Duodenal mucosa (tissue), 2 donors: ENCODE measurements at regions not wholly inside any gene's neighbourhood (a gene's known extent, or its start where the extent isn't known, plus 50 kb on each side); places are given as distances from the start of the nearest gene placed in this dataset.
"Not testable (repeated sequence)": the region's sequence is repeated elsewhere in the genome, so short reads cannot be mapped to it uniquely, and the experiment has no call there.

Experiments used
- H3K27ac ChIP-seq: one replicate; pipeline ENCODE4 v1.7.0; 2013; ENCODE audit warnings: low read depth, low read length
- H3K27me3 ChIP-seq, 2 donors: one replicate each; pipeline ENCODE4 v1.7.0; 2013; ENCODE audit warnings: low read length in 2 of 2, control low read depth in 1 of 2; ENCODE audit not compliant: insufficient read depth in 2 of 2, control insufficient read depth in 1 of 2
- H3K36me3 ChIP-seq, 2 donors: one replicate each; pipeline ENCODE4 v1.7.0; 2013; ENCODE audit warnings: low read length in 2 of 2, control low read depth in 1 of 2; ENCODE audit not compliant: insufficient read depth in 2 of 2, control insufficient read depth in 1 of 2
- H3K4me1 ChIP-seq, 2 donors: one replicate each; pipeline ENCODE4 v1.7.0; 2013; ENCODE audit warnings: low read length in 2 of 2, control low read depth in 1 of 2; ENCODE audit not compliant: insufficient read depth in 2 of 2, control insufficient read depth in 1 of 2
- H3K4me3 ChIP-seq, 2 donors: one replicate each; pipeline ENCODE4 v1.7.0; 2013; ENCODE audit warnings: low read length in 2 of 2, low read depth in 1 of 2
- H3K9ac ChIP-seq, 2 donors: one replicate each; pipeline ENCODE4 v1.7.0; 2013; ENCODE audit warnings: low read length in 2 of 2, low read depth in 1 of 2
- H3K9me3 ChIP-seq, 2 donors: one replicate each; pipeline ENCODE4 v1.7.0; 2013; ENCODE audit warnings: low read length in 2 of 2, control low read depth in 1 of 2; ENCODE audit not compliant: control insufficient read depth in 1 of 2

DNA sequence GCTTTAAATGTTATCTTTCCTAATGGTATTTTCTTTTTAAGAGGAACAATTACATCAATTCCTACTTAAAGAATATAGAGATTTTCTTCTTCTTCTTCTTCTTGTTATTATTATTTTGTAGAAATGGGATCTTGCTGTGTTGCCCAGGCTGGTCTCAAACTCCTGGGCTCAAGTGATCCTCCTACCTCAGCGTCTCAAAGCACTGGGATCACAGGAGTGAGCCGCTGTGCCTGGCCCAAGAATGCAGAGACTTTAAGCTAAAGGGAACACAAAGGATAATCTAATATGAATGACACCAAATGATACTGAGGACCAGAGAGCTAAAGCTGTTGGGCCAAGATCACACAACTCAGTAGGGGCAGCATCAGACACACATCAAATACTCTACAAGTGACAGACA, 87.4 kb upstream of the FOXQ1 start:
- no peak overlapping the region for H3K4me3 ChIP-seq
- no peaks in the 10 kb centered on the region for H3K9me3 ChIP-seq
- peaks cover 0 to 4% of the 10 kb centered on the region in 2 donors for H3K4me1 ChIP-seq
- no peaks in the 10 kb centered on the region for H3K36me3 ChIP-seq
- H3K9ac ChIP-seq: no peak overlapping the region
- no peaks in the 10 kb centered on the region for H3K27me3 ChIP-seq
- H3K27ac ChIP-seq: no peak overlapping the region

DNA sequence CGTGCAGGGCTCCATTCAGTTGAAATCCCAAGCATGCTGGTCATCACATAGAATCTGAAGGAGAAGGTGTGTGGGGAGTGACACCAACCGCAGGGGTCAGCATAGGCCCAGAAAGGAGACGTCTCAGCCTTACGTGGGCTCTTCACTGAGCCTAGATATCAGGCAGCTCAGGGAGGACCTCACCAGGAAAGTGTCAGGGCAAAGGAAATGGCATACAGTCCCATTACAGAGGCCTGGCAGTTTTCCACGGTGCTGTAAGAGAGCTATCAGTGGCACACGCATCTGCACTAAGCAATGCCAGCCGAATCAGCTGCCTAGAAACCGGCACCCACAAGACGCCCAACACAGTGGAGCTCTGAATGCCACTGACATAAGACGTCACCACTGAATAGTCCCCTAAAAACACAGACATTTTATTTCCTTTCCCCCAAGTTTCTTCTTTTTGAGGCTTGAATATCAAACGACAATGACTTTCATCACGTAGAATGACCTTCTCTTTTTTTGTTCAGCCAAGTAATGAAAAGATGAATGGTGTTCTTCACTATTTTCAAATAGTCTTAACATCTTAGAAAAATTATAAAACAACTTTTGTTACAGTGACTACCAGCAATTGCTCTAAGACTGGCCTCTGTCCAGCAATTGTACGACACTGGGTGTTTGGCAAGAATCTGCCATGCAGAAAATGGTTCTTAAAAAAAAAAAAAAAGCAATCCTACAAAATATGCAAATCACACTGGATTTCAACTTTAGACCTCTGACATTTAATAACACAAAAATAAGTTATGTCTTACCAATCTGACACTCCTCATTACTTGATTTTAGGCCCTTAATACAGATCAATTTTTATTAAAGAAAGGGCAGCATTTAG, 88.9 kb upstream of the FOXQ1 start:
- Histone ChIP-seq H3K4me3 (no peak overlapping the region), H3K4me1 (peaks cover 0 to 2% of the 10 kb centered on the region in 2 donors), H3K9me3 (no peaks in the 10 kb centered on the region), H3K36me3 (no peaks in the 10 kb centered on the region), H3K27ac (no peak overlapping the region), H3K9ac (no peak overlapping the region), H3K27me3 (no peaks in the 10 kb centered on the region)

DNA sequence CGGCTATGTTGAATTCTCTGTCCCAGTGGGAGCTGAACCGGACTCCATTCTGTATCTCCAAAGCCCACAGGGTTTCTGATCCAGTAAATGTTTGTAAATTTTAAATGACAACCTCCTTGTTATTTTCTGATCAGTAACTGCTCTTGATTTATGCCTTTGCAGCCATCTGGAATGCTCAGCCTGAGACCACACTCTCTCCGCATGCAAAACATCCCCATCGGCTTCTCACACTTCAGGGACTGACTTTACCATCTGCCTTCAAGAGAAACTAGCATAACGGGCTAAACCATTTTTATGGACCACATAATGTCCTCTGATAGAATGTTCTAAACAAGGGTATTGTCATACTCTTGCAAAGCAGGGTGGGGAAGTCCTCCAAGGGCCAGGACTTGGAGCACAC, 94.5 kb upstream of the FOXQ1 start:
- H3K9me3 ChIP-seq: no peaks in the 10 kb centered on the region
- no peak overlapping the region for H3K9ac ChIP-seq
- no peaks in the 10 kb centered on the region for H3K27me3 ChIP-seq
- no peaks in the 10 kb centered on the region for H3K4me1 ChIP-seq
- H3K36me3 ChIP-seq: no peaks in the 10 kb centered on the region
- H3K27ac ChIP-seq: no peak overlapping the region
- no peak overlapping the region for H3K4me3 ChIP-seq

DNA sequence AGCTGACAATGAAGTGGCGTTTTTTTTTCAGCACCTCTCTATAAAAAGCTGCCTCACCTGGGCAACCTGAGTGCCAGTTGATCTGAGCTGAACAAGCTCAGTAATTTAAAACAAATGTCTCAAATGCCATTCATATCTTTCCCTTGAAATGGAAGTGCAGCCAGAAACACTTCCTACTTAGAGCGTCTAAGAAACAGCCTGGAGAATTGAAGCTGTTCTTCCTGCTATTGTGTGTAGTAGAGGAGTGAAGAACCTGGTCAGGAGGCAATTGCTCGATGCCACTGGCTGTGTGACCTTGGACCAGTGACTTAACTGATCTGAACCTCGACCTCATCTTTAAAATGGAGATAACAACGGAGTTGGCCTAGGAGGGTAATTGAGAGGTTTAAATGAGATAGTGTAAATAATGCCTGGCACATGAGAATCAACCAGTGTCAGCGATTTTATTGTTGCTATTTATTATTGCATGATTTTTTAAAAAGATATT, 95.4 kb upstream of the FOXQ1 start:
- no peak overlapping the region for H3K4me3 ChIP-seq
- H3K27ac ChIP-seq: no peak overlapping the region
- no peak overlapping the region for H3K9ac ChIP-seq
- no peaks in the 10 kb centered on the region for H3K4me1 ChIP-seq
- no peaks in the 10 kb centered on the region for H3K9me3 ChIP-seq
- H3K36me3 ChIP-seq: no peaks in the 10 kb centered on the region
- no peaks in the 10 kb centered on the region for H3K27me3 ChIP-seq

DNA sequence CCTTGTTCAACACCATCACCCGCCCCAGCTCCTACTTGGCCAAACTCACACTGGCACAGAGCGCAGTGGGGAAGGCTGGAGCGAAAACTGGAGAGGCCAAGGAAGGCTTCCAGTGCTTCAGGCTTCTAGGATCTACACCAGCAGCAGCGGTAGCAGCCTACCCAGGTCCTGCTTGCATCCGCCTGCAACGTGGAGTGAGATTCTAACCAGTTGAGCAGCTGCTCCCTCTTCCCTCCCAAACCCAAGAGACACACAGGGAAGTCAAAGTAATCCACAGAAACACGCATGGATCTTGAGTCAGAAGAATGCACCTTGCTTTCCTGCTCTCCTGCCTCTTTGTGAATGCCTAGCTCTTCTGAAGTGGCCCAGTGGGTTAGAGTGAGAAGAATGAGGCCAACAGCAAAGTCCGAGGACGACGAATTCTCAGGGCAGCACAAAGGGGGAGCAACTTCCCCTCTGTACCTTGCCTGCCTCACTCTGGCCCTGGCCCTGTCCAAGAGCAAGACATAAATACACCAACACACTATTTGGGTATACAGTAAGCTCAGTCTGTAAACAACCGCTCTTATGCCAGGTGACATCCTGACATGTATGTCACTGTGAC, 95.9 kb upstream of the FOXQ1 start:
- no peaks in the 10 kb centered on the region for H3K27me3 ChIP-seq
- H3K27ac ChIP-seq: no peak overlapping the region
- no peak overlapping the region for H3K4me3 ChIP-seq
- no peak overlapping the region for H3K9ac ChIP-seq
- H3K4me1 ChIP-seq: no peaks in the 10 kb centered on the region
- H3K36me3 ChIP-seq: no peaks in the 10 kb centered on the region
- no peaks in the 10 kb centered on the region for H3K9me3 ChIP-seq

DNA sequence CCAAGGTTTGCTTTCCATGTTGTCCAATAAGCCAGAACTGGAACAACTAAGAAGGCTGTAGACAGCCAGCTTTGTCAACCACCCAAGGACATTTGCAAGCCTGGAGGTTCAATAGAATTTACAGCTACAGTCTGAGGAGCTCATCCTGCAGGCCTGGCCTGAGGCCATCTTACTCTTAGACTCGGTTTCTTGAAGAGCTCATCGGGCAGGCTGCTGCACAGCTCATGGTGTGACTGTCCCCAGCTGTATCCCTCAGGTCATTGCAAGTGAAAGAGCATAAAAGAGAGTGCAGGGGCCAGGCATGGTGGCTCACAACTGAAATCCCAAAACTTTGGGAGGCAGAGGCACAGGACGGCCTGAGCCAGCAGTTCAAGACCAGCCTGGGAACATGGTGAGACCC, 96.9 kb upstream of the FOXQ1 start:
- Histone ChIP-seq H3K27me3 (no peaks in the 10 kb centered on the region), H3K9me3 (no peaks in the 10 kb centered on the region), H3K36me3 (no peaks in the 10 kb centered on the region), H3K4me3 (no peak overlapping the region), H3K4me1 (no peaks in the 10 kb centered on the region), H3K27ac (no peak overlapping the region), H3K9ac (no peak overlapping the region)

DNA sequence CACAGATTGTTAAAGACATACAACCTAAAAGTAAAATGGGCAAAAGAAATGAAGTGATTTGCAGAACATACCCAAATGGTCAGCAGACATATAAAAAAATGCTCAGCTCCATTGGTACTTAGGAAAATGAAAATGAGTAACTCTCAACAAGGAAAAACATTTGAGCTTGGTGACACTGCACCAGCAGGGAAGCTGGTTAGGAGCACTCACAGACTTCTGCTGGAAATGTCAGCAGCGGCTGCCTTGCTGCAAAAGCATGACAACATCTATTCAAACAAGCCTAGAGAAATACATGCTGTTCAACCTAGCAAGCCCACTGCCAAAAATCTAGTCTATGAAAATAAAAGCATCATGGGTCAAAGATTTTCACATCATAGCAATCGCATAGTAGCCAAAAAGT, 99.0 kb upstream of the FOXQ1 start:
- no peaks in the 10 kb centered on the region for H3K4me1 ChIP-seq
- no peaks in the 10 kb centered on the region for H3K9me3 ChIP-seq
- H3K27me3 ChIP-seq: no peaks in the 10 kb centered on the region
- no peak overlapping the region for H3K27ac ChIP-seq
- H3K4me3 ChIP-seq: no peak overlapping the region
- H3K9ac ChIP-seq: no peak overlapping the region
- no peaks in the 10 kb centered on the region for H3K36me3 ChIP-seq

DNA sequence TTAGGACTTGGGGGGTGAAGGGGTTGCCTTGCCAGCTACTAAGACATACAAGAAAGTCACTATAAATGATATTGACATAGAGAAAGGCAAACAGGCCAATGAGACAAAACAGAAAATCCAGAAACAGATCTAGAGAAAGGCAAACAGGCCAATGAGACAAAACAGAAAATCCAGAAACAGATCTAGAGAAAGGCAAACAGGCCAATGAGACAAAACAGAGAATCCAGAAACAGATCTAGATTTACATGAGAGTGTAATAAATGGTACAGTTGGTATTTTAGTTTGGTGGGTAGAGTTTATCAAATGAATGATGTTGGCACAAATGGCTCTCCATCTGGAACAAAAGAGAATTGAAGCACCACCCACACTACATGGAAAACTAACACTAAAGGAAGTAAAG, 99.8 kb upstream of the FOXQ1 start:
- H3K36me3 ChIP-seq, H3K9ac ChIP-seq, H3K27me3 ChIP-seq, H3K4me1 ChIP-seq, H3K9me3 ChIP-seq, H3K4me3 ChIP-seq, H3K27ac ChIP-seq: not testable (repeated sequence)

DNA sequence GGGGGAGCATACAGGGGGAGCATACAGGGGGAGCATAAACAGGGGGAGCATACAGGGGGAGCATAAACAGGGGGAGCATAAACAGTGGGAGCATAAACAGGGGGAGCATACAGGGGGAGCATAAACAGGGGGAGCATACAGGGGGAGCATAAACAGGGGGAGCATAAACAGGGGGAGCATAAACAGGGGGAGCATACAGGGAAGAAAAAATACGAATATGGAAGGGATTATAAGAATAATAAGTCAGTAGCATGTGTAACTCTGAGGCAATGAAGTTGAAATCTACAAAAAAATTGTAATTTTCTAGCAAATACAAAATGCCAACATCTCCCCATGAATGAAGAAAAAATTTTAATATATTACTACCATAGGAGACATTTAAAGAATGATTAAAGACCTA, 101.3 kb upstream of the FOXQ1 start:
- H3K27me3 ChIP-seq, H3K27ac ChIP-seq, H3K9me3 ChIP-seq, H3K4me1 ChIP-seq, H3K36me3 ChIP-seq, H3K9ac ChIP-seq, H3K4me3 ChIP-seq: not testable (repeated sequence)

DNA sequence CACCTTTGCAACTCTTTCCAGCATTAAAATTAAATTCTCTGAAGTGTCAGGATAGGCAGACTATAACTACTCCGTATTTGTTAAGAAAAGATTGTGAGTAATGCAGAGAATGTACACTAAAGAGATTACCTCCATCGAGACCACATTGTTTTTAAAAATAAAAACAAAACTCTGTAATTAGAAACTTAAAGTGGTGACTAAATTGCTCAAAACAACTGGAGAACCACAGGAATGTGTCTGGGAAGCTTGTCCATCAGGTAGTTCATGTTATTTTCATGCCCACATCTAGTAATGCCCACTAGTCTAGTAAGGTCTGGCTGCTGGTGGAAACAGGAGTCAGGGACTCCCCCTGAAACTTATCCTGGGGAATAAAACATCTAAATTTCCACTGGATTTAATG, 103.0 kb upstream of the FOXQ1 start:
- no peak overlapping the region for H3K9ac ChIP-seq
- no peaks in the 10 kb centered on the region for H3K36me3 ChIP-seq
- no peaks in the 10 kb centered on the region for H3K9me3 ChIP-seq
- H3K27me3 ChIP-seq: no peaks in the 10 kb centered on the region
- no peaks in the 10 kb centered on the region for H3K4me1 ChIP-seq
- no peak overlapping the region for H3K4me3 ChIP-seq
- no peak overlapping the region for H3K27ac ChIP-seq
